OCI-LY7 (cell line): ENCODE measurements at regions not wholly inside any gene's neighbourhood (a gene's known extent, or its start where the extent isn't known, plus 50 kb on each side); places are given as distances from the start of the nearest gene placed in this dataset.

Experiments
- BruUV-seq: library from RNA; stranded (reverse); fragments of 400-500 nt; replicated peaks from 2 replicates; lab custom pipeline; 2021; lab: Mats Ljungman, UMichigan
- CTCF ChIA-PET: fragments of 300-600 bp; sonication (Branson Sonifier 250); formaldehyde crosslinking; loops from one replicate; lab custom pipeline; 2022; ENCODE audit warnings: antibody characterized with exemption; ENCODE audit not compliant: unreplicated experiment; lab: Charles Lee
- POLR2A ChIA-PET: fragments of 300-600 bp; sonication (Branson Sonifier 250); formaldehyde crosslinking; loops from one replicate; lab custom pipeline; 2022; ENCODE audit warnings: antibody characterized with exemption; lab: Charles Lee
- DNase-seq: peaks from one replicate; pipeline ENCODE4 v3.0.0-alpha.2; 2015; ENCODE audit warnings: low spot score
- H2AFZ ChIP-seq: fragments of 200-600 bp; sonication (generic), shearing (Covaris generic); 2 replicates; pipeline ENCODE4 v1.6.1; 2014; ENCODE audit warnings: mild to moderate bottlenecking, antibody characterized with exemption, low read length, moderate library complexity
- H3K27ac ChIP-seq: fragments of 200-600 bp; sonication (generic); 2 replicates; pipeline ENCODE4 v1.5.1; 2014; ENCODE audit warnings: mixed run types, low read depth, mild to moderate bottlenecking, moderate library complexity, low read length, inconsistent platforms; ENCODE audit not compliant: poor library complexity, severe bottlenecking
- H3K36me3 ChIP-seq: fragments of 200-600 bp; sonication (generic); 2 replicates; pipeline ENCODE4 v1.6.1; 2014; ENCODE audit warnings: mild to moderate bottlenecking, antibody characterized with exemption, low read length, moderate library complexity, mixed read lengths; ENCODE audit not compliant: insufficient read depth
- H3K4me1 ChIP-seq: fragments of 200-600 bp; sonication (generic); 2 replicates; pipeline ENCODE4 v1.5.1; 2014; ENCODE audit warnings: mild to moderate bottlenecking, low read length; ENCODE audit not compliant: insufficient read depth, poor library complexity, severe bottlenecking
- H3K4me2 ChIP-seq: fragments of 200-600 bp; sonication (generic); 2 replicates; pipeline ENCODE4 v1.6.1; 2014; ENCODE audit warnings: mild to moderate bottlenecking, low read length
- H3K4me3 ChIP-seq: fragments of 200-600 bp; sonication (generic); 2 replicates; pipeline ENCODE4 v1.5.1; 2014; ENCODE audit warnings: mild to moderate bottlenecking, low read depth, low read length; ENCODE audit not compliant: poor library complexity, severe bottlenecking
- H3K79me2 ChIP-seq: fragments of 200-600 bp; sonication (generic); 2 replicates; pipeline ENCODE4 v1.6.1; 2016; ENCODE audit warnings: low read depth, mild to moderate bottlenecking, low read length, moderate library complexity, mixed read lengths; ENCODE audit not compliant: insufficient read depth
- H3K9me2 ChIP-seq: fragments of 200-600 bp; sonication (generic); 2 replicates; pipeline ENCODE4 v1.6.1; 2016; ENCODE audit warnings: mild to moderate bottlenecking, low read length, mixed read lengths; ENCODE audit not compliant: insufficient read depth
- H3K9me3 ChIP-seq: fragments of 200-600 bp; sonication (generic); 2 replicates; pipeline ENCODE4 v1.6.1; 2014; ENCODE audit warnings: mild to moderate bottlenecking, mixed run types, low read length, mixed read lengths
- H4K20me1 ChIP-seq: fragments of 200-600 bp; sonication (generic); 2 replicates; pipeline ENCODE4 v1.6.1; 2014; ENCODE audit warnings: mild to moderate bottlenecking, antibody characterized with exemption, low read length, moderate library complexity, mixed read lengths; ENCODE audit not compliant: insufficient read depth
- CTCF ChIP-seq: fragments of 200-600 bp; sonication (generic); conservative IDR thresholded peaks from 2 replicates; pipeline ENCODE4 v1.5.1; 2014; ENCODE audit warnings: mild to moderate bottlenecking, antibody characterized with exemption, low read length, moderate library complexity, mixed read lengths
- EZH2phosphoT487 ChIP-seq: fragments of 200-600 bp; sonication (generic); IDR thresholded peaks from 2 replicates; pipeline ENCODE4 v1.6.1; 2018; ENCODE audit warnings: low read depth, borderline replicate concordance, mild to moderate bottlenecking, mixed run types, antibody characterized with exemption, low read length, moderate library complexity, mixed read lengths
- intact Hi-C: fragments of 100-400 bp; cut with micrococcal nuclease; formaldehyde crosslinking; loops from one replicate; pipeline ENCODE4 v1.10.0; 2022; ENCODE audit not compliant: unreplicated experiment

- H3K27ac ChIP-seq: no peak overlapping the region
- H3K4me3 ChIP-seq: no peak overlapping the region
- no peaks in the 10 kb centered on the region for H3K4me1 ChIP-seq
- no peak overlapping the region for H3K4me2 ChIP-seq
- no peaks in the 10 kb centered on the region for H3K9me3 ChIP-seq
- TF ChIP-seq EZH2phosphoT487: no peak
- TF ChIP-seq CTCF: no peak
- BruUV-seq: no TSS peak
- no peak for DNase-seq
- POLR2A ChIA-PET: interaction anchor here (1.0 kb wide), 1 partner anchor 100 kb away, joined by 3 read pairs; no protein-coding TSS in a partner anchor
- intact Hi-C loops: no loop called here
- H2AFZ ChIP-seq: no peak overlapping the region
- no peaks in the 10 kb centered on the region for H3K9me2 ChIP-seq
- no peaks in the 10 kb centered on the region for H3K79me2 ChIP-seq
- CTCF ChIA-PET: no interaction called here
- H4K20me1 ChIP-seq: no peaks in the 10 kb centered on the region
- H3K36me3 ChIP-seq: no peaks in the 10 kb centered on the region
Observed at GRCh38 chr6:140036196-140036595, 661.7 kb upstream of the CITED2 start.

GRCh38 chr6:140032189-140032588 is 657.7 kb upstream of the CITED2 start:
- no peaks in the 10 kb centered on the region for H3K9me3 ChIP-seq
- no peak for DNase-seq
- no peak overlapping the region for H3K27ac ChIP-seq
- TF ChIP-seq CTCF: no peak
- no peak for TF ChIP-seq EZH2phosphoT487
- no peaks in the 10 kb centered on the region for H3K36me3 ChIP-seq
- no TSS peak for BruUV-seq
- H3K9me2 ChIP-seq: no peaks in the 10 kb centered on the region
- intact Hi-C loops: no loop called here
- no peak overlapping the region for H2AFZ ChIP-seq
- H3K4me2 ChIP-seq: no peak overlapping the region
- H3K79me2 ChIP-seq: no peaks in the 10 kb centered on the region
- ChIA-PET POLR2A (no interaction called here), CTCF (no interaction called here)
- H3K4me3 ChIP-seq: no peak overlapping the region
- no peaks in the 10 kb centered on the region for H3K4me1 ChIP-seq
- H4K20me1 ChIP-seq: no peaks in the 10 kb centered on the region

GRCh38 chr6:140029551-140029950 is 655.1 kb upstream of the CITED2 start:
- no peaks in the 10 kb centered on the region for H3K9me2 ChIP-seq
- no TSS peak for BruUV-seq
- intact Hi-C loops: no loop called here
- no peak overlapping the region for H2AFZ ChIP-seq
- ChIA-PET CTCF (no interaction called here), POLR2A (interaction anchor here (1.4 kb wide), 1 partner anchor 20 kb away, joined by 4 read pairs; no protein-coding TSS in a partner anchor)
- no peak for TF ChIP-seq EZH2phosphoT487
- TF ChIP-seq CTCF: no peak
- no peak overlapping the region for H3K4me3 ChIP-seq
- no peaks in the 10 kb centered on the region for H3K4me1 ChIP-seq
- H3K9me3 ChIP-seq: no peaks in the 10 kb centered on the region
- H3K4me2 ChIP-seq: no peak overlapping the region
- DNase-seq: no peak
- no peaks in the 10 kb centered on the region for H3K79me2 ChIP-seq
- no peaks in the 10 kb centered on the region for H4K20me1 ChIP-seq
- H3K27ac ChIP-seq: no peak overlapping the region
- H3K36me3 ChIP-seq: no peaks in the 10 kb centered on the region
